ENCODE measurements at regions not wholly inside any gene's neighbourhood (a gene's known extent, or its start where the extent isn't known, plus 50 kb on each side); places are given as distances from the start of the nearest gene placed in this dataset.

GRCh38 chr10:75294031-75294437 lies 58.3 kb upstream of the COMTD1 start:
- no peak for DNase-seq

DNA sequence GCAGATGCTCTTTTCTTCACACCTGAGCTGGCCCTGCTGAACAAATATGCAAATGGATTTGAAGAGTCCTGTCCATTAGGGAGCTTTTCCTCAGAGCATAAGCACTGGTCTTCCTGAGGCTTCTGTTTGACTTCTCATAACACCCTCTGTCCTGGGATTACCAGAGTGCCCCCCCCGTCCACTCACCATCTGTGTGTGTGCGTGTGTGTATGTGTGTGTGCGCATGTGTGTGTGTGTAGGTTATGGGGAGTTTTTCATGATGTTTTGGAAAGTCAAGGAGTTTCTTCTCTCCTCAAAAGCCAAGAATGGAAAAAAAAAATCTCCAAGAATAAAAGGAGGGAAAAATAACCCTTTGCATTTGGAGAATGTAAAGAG lies 57.7 kb upstream of the COMTD1 start:
- no peak for DNase-seq

GRCh38 chr10:75292794-75293445 lies 57.2 kb upstream of the COMTD1 start:
- no peak for DNase-seq

GRCh38 chr10:75291805-75292204 lies 56.0 kb upstream of the COMTD1 start:
- DNase-seq = no peak

DNA sequence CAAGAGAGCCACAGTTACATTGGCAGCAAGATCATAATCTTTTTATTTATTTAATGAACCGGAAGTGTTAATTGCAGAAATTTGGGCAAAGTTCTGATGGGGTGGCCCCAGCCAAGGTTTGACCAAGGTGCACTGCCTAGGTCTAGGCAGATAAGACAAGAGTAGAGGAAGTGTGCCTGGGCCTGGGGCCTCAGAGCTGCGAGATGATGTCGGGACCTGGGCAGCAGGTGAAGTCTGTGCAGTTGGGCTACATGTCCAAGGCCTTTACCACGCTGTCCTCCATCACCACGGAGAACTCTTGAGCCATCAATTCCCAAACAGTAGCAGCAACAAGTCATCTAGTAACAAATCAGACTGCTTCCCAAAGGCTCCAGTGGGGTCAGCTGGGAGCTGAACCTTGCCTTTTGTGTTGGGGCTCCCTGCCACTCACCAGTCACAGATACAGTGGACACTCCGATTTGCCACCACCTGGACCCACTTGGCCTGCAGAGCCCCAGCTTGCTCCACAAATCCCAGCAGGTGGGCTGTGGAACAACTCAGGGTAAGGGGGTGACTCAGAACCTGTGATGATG lies 52.5 kb upstream of the COMTD1 start:
- no peak for DNase-seq

DNA sequence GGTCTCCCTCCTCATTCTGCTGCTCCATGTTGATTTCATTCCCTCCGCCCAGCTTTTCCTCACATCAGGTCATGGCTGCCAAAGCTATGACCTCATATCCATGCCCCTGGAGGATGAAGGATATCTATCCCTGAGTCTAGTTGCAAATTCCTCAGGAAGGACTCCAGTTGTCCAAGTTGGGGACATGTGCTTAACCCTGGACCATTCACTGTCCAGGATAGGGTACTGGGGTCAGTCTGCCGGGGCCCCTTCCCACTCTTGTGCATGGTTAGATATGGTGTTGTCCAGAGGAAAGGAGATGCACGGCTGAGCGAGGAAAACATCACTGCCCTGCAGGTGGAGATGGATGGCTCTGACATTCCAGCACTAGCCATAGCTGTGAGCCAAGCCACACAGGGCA lies 51.9 kb upstream of the COMTD1 start:
- no peak for DNase-seq

DNA sequence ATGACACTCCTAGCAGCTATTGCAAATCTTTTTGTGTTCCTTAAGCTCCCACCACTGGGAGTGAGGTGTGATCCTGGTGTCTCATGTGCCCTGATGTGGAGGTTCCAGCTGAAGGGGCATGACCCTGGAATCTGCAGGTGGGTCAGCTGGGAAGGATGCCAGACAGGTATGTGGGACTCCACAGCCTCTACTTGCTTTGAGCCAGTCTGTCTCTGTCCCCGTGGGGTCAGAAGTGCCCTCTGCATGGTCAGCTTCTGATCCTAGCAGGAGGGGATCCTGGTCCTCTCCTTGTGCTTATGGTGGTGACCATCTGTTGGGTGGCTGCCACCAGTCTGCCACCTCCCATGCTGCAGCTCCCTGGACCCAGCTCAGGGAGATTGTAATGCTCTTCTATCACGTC lies 51.1 kb upstream of the COMTD1 start:
- no peak for DNase-seq
